ENCODE measurements at regions not wholly inside any gene's neighbourhood (a gene's known extent, or its start where the extent isn't known, plus 50 kb on each side); places are given as distances from the start of the nearest gene placed in this dataset.

DNA sequence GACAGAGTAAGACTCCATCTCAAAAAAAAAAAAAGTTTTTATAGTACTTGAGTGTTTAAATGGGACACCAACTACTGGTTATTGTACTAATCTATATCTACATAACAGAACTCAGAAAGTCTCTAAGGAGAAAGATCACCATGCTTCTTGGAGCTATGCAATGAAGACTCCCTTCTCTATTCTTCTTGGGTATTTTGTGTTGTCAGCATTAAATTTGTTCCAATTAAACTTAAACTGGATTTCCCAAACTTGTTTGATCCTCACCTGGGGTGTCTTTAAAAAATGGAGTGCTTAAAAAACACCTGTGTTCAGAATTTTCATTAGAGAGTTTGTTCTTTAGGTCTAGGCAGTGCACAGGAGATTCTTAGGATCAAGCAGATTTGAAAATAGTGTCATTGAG, 536.0 kb downstream of the GATA3 start:
- H3K36me3 ChIP-seq (ENCODE audit: low read depth): no peaks in the 10 kb centered on the region
- H3K9me3 ChIP-seq: no peaks in the 10 kb centered on the region
- no peak for DNase-seq
- no peaks in the 10 kb centered on the region for H3K4me1 ChIP-seq (ENCODE audit: low read depth)
- H3K4me3 ChIP-seq: no peak overlapping the region
- intact Hi-C loops (cut with DNase I, micrococcal nuclease): no loop called here
- no peak for ATAC-seq
- TF ChIP-seq CTCF (IDR thresholded peaks at IDR 0.05): no peak

GRCh38 chr10:8591640-8592039, 537.2 kb downstream of the GATA3 start:
- intact Hi-C loops (cut with DNase I, micrococcal nuclease): no loop called here
- no peaks in the 10 kb centered on the region for H3K36me3 ChIP-seq (ENCODE audit: low read depth)
- no peak for TF ChIP-seq CTCF (IDR thresholded peaks at IDR 0.05)
- H3K4me3 ChIP-seq: no peak overlapping the region
- no peaks in the 10 kb centered on the region for H3K4me1 ChIP-seq (ENCODE audit: low read depth)
- ATAC-seq (no peak), DNase-seq (no peak)
- no peaks in the 10 kb centered on the region for H3K9me3 ChIP-seq

DNA sequence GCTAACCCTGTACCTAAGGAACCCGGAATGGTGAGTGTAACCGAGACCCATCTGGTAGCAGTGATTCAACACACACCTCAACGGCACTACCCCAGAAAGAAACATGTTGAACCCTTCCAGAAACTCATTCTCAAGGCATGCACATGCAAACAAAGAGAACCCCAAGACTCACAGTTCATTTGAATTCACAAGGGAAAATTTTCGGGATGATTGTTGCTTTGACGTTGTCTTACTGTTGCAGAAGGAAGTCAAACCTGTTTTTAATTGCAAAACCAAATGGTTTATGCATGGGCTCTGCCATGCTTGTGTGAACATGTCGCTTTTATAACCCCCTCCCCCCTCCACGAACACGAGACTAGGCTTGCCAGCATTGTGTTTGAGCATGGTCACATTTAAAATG, 539.7 kb downstream of the GATA3 start:
- Histone ChIP-seq H3K36me3 (ENCODE audit: low read depth) (no peaks in the 10 kb centered on the region), H3K9me3 (no peaks in the 10 kb centered on the region), H3K4me1 (ENCODE audit: low read depth) (no peaks in the 10 kb centered on the region), H3K4me3 (no peak overlapping the region)
- TF ChIP-seq CTCF (IDR thresholded peaks at IDR 0.05): no peak
- intact Hi-C loops (cut with DNase I, micrococcal nuclease): no loop called here
- DNase-seq (no peak), ATAC-seq (no peak)

- Histone ChIP-seq H3K9me3 (no peaks in the 10 kb centered on the region), H3K4me1 (ENCODE audit: low read depth) (no peaks in the 10 kb centered on the region), H3K4me3 (no peak overlapping the region), H3K36me3 (ENCODE audit: low read depth) (no peaks in the 10 kb centered on the region)
- ATAC-seq (no peak), DNase-seq (no peak)
- intact Hi-C loops (cut with DNase I, micrococcal nuclease): no loop called here
- TF ChIP-seq CTCF (IDR thresholded peaks at IDR 0.05): no peak
Observed at GRCh38 chr10:8594711-8595110, 540.2 kb downstream of the GATA3 start.

GRCh38 chr10:8595140-8595539, 540.7 kb downstream of the GATA3 start:
- Histone ChIP-seq H3K4me3 (no peak overlapping the region), H3K4me1 (ENCODE audit: low read depth) (no peaks in the 10 kb centered on the region), H3K9me3 (no peaks in the 10 kb centered on the region), H3K36me3 (ENCODE audit: low read depth) (no peaks in the 10 kb centered on the region)
- no peak for TF ChIP-seq CTCF (IDR thresholded peaks at IDR 0.05)
- intact Hi-C loops (cut with DNase I, micrococcal nuclease): no loop called here
- ATAC-seq (no peak), DNase-seq (no peak)

DNA sequence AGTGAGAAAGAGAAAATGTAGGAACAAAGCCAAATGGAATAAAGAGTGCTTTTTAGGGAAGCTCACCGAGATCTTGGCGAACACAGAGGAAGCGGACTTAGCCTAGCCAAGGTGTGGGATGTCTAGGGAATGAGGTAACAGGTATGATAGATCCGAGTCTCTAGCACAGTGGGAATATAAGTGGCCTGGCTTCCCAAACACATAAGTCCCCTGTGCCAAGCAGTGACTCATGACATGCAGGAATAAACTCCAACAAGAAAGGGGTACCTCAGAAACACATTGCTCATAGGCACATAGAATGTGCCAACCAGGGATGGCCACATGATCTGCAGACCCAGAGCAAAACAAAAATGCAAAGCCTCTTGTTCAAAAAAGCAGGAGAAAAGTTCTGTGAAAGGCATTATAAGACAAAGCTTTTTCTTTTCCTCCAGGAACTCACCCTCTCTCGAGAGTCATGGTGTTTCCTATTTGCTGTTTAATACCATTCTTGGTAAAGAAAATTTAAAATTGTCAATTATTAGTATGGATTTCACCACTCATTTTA, 542.5 kb downstream of the GATA3 start:
- no peaks in the 10 kb centered on the region for H3K36me3 ChIP-seq (ENCODE audit: low read depth)
- no peaks in the 10 kb centered on the region for H3K4me1 ChIP-seq (ENCODE audit: low read depth)
- no peak overlapping the region for H3K4me3 ChIP-seq
- DNase-seq: no peak
- intact Hi-C loops (cut with DNase I, micrococcal nuclease): no loop called here
- no peaks in the 10 kb centered on the region for H3K9me3 ChIP-seq
- no peak for ATAC-seq
- TF ChIP-seq CTCF (IDR thresholded peaks at IDR 0.05): no peak

All from mucosa of descending colon (tissue), 3 donors.